Embryonic facial prominence (tissue), 1 donor: ENCODE measurements at regions not wholly inside any gene's neighbourhood (a gene's known extent, or its start where the extent isn't known, plus 50 kb on each side); places are given as distances from the start of the nearest gene placed in this dataset.

Source experiments
- DNase-seq: peaks from one replicate; pipeline ENCODE4 v3.0.0-alpha.2; 2016; ENCODE audit errors: extremely low spot score

GRCh38 chr4:89422441-89422990 lies 114.9 kb upstream of the GPRIN3 start:
- DNase-seq = no peak

DNA sequence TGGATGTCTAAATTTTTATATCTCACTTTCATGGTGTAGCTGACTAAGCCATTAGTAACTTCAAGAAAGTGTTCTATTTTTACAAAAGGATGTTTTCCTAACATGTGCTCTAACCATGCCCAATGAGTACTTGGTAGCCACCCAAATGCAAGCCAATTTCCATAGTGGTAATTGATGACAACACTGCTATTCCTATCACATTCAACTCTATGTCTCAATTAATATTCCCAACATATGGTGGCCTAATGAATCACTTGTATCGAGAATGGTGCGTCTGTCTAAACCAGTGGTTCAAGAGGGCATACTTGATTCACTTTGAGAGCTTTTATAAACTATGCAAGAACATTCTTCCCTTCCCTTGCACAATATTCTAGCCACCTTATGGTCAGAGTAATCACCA lies 112.9 kb upstream of the GPRIN3 start:
- DNase-seq = no peak

DNA sequence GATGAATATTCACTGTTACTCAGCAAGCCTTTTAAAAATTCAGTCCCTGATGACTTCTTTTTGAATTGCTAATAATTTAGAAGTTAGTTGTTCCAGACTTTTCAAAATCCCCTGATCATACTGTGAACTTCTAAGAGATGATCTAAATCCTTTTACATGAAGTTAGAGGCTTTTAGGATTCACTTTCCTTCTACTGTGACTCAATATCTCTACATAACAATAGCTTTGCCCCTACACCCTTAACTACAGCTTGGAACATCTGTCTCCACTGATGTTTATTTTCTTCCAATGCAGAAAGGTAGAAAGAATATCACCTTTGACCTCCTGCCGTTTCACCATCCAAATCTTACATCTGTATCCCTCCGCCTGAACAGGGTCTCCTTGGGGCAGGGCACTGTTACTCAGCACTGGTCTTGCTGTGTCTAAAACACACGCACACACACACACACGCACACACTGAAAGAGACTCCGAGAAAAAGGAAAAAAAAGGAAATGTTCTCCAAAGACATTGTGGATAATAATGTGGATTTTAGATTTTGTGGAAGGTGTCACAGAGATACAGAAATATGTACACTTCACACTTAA lies 111.6 kb upstream of the GPRIN3 start:
- DNase-seq = no peak

DNA sequence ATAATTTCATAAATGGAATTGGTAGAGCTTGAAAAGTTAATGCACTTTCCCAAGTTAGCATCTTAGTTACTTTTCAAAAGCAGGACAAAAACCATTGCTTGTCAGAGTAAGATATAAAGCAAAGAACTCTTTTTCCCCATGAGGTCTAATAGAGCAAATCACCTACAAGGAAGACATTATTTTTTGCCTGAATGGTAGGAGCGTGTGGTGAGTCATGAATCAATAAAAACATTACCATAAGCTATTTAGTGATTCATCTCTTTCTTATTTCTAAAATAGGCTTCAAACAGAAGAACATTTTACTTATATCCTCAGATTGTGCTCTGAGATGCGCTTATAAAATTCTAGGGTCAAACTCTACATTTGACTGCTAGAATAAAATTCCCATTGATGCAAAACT lies 109.4 kb upstream of the GPRIN3 start:
- no peak for DNase-seq

- no peak for DNase-seq
These were observed 105.9 kb upstream of the GPRIN3 start for GRCh38 chr4:89413518-89413917.

GRCh38 chr4:89411539-89412309 lies 104.1 kb upstream of the GPRIN3 start:
- DNase-seq = no peak

- DNase-seq = no peak
These were observed 103.1 kb upstream of the GPRIN3 start for GRCh38 chr4:89410687-89411086.

DNA sequence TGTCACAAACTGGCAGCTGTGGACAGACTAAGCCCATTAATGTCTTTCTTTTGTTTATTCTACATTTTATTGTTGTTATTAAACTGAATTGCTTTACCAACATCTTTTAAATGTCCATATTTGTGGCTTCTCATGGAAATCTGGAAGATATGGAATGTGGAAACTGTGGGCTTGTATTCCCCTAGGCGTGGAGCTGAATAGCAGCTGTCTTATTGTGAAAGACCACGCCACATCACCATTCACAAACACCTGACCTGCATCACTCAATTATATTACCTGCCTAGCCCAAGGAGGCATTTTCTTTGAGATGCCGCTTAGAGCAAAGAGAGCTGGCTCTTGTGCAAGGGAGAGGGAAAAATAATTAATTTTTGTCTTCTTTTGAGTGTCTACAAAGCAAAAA lies 96.9 kb upstream of the GPRIN3 start:
- no peak for DNase-seq

GRCh38 chr4:89403826-89404225 lies 96.2 kb upstream of the GPRIN3 start:
- DNase-seq = no peak

- no peak for DNase-seq
These were observed 92.9 kb upstream of the GPRIN3 start for GRCh38 chr4:89400287-89401035.

DNA sequence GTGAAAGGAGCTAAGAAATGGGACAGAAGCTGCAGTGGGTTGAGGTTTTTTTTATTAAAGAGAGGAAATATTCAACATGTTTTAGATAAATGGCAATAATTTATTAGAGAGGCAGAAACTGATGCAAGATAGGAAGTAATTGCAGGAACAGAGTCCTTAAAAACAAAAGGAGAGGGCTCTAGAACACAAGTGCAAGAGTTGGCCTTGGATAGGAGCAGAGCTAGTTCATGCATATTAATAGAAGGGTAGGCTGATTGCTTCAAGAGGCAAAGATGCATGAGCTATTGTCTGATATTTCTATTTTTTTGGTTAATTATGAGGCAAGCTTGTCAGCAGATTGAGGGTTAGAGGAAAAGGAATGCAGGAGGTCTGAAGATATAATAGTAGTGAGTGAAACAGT lies 91.0 kb upstream of the GPRIN3 start:
- no peak for DNase-seq

DNA sequence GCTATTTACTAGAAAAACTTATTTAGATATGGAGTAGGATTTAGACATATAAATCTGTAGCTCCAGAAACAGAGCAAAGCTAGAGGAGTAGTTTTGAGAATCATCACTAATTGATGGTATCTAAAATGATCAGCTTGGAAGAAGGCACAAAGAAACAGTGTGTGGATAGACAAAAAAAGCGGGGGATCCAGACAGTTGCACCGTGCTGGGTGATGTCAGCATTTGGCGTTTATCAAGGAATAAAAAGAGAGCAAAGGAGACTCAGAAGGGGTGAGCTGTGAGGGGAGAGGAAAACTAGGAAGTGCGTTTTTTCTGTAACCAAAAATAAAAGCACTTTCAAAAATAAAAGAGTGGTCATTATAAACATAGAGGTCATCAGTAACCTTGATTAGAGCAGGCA lies 90.5 kb upstream of the GPRIN3 start:
- no peak for DNase-seq

- DNase-seq = no peak
These were observed 89.8 kb upstream of the GPRIN3 start for GRCh38 chr4:89397441-89397840.

DNA sequence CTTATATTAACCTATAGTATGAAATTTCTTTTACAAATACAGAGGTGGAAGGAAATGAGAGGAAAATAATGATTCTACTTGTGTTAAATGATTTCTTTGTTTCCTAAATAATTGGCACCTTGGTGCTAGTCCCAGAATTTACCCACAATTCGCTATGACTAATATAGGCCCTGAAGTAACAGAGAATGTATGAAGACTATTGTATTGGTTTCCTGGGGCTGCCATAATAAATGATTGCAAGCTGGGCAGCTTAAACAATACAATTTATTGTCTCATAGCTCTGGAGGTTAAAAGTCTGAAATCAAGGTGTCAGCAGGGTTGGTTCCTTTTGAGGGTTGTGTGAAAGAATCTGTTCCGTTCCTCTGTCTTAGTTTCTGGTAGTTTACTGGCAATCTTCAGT lies 74.8 kb upstream of the GPRIN3 start:
- no peak for DNase-seq

DNA sequence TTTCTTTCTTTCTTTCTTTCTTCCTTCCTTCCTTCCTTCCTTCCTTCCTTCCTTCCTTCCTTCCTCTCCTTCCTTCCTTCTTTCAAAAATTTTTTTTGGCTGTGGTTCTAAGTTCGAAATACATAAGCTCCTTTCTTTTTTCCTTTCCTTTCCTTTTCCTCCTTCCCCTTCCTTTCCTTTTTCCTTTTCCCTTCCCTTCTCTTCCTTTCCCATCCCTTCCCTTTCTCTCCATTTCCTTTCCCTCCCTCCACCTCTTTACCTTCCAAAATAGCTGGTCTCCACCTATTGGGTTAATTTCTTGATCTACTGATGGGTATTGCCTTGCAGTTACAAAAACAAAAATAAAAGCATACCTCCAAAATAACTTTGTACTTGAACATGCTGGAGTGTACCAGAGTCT lies 73.4 kb upstream of the GPRIN3 start:
- DNase-seq = no peak

GRCh38 chr4:89379511-89380044 lies 72.0 kb upstream of the GPRIN3 start:
- no peak for DNase-seq

DNA sequence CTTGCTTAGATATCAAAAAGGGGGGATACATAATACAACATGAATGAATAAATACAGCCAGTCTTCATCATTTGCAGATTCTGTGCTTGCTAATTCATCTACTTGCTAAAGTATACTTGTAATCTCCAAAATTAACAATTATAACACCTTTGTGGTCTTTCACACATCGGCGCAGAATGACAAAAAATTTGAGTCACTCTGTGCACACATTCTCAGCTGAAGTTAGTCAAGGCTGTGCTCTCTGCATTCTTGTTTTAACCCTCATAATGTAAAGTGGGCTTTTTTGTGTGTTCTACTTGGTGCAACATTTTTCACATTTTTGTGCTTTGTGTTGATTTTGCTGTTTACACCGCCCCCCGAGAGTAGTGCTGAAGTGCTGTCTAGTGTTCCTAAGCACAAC lies 65.8 kb upstream of the GPRIN3 start:
- no peak for DNase-seq

DNA sequence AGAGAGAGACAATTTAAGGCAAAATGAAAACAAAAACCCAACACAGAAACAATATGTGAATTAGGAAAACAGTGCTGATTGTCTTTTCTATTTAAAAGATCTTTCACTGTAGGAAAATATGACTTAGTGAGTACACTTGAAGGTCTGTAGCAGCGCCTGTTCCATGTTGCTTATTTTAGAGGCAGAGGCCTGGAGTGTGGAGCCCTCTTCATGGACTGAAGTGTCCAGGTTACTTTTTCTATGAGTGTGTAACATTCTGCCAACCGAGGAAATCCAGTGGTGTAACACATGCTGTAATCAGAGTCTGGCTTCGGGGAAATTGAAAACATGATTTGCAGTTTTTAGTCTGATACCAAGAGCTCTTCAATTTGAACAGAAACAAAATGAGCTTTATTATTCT lies 64.0 kb upstream of the GPRIN3 start:
- DNase-seq = no peak

GRCh38 chr4:89369581-89369980 lies 62.0 kb upstream of the GPRIN3 start:
- no peak for DNase-seq

DNA sequence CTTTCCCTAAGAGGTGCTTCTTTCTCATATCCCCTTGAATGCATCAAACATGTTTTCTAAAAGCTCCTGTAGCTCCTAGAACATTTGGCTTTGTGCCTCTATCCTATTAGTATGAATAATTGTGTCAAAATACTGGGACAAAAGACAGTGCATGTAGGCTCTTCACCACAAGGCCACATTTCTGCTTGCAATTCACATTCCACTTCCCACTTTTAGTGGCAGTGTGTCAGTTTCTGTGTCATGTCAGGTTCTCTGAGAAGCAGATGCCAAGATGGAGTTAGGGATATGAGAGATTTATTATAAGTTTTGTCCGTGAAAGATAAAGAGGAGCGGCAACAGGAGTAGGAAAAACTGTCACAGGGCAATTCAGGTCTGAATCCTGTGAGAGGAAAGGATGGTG lies 61.3 kb upstream of the GPRIN3 start:
- no peak for DNase-seq

GRCh38 chr4:89365776-89366175 lies 58.2 kb upstream of the GPRIN3 start:
- DNase-seq = no peak

DNA sequence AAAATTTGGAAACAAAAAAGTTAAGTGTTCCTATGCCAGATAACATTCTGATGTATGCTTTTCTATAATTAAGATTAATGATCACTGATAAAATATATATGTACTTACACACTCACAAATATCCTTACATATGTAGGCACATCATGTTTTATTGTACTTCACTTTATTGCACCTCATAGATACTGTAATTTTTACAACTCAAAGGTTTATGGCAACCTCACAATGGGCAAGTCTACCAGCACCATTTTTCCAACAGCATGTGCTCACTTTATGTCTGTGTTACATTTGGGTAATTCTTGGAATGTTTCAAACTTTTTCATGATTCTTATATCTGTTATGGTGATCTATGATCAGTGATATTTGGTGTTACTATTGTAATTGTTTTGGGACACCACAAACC lies 57.8 kb upstream of the GPRIN3 start:
- no peak for DNase-seq

GRCh38 chr4:89364541-89364940 lies 56.9 kb upstream of the GPRIN3 start:
- DNase-seq = no peak
